ENCODE measurements at regions not wholly inside any gene's neighbourhood (a gene's known extent, or its start where the extent isn't known, plus 50 kb on each side); places are given as distances from the start of the nearest gene placed in this dataset.

DNA sequence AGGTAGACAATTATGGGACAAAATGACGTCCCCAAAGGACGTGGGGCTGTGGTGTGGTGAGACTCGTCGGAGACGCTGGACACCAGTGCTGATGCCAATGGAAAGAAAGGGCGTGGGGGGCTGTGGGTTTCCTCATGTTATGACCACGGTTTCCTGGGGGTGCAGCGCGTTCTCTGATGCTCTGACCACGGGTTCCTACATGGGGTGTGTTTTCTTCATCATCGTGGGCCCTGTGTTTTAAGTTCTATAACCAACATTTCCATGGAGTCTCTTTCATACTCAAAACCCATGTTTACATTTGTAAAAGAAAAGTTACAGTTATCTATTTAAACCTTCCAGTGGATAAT lies 141.6 kb downstream of the RTP5 start:
- DNase-seq (ENCODE audit: low spot score in 2 of 2): peak; percentile 55 to 69

DNA sequence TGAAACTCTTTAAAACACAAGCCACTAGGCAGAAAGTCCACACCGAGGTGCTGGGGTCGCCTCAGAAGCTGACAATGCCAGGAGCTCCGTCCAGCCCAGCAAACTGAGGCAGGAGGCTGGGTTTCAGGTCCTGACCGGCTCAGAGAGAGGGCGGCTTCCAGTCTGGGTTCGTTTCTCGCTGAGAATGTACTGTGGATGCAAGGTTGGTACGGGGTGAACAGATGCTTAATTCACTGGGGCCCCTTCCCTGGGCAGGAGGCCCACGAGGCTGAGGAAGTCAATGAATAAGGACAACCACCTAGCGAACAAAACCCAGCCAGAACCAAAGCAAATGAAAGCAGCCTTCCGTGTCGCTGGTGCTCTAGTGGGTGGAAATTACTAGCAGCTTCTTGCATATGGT lies 142.0 kb downstream of the RTP5 start:
- no peaks in the 10 kb centered on the region for H3K36me3 ChIP-seq
- no peaks in the 10 kb centered on the region for H3K27me3 ChIP-seq
- peak in 1 of 2 donors; percentile 67 for DNase-seq (ENCODE audit: low spot score in 2 of 2)
- no peak overlapping the region for H3K4me3 ChIP-seq
- H3K9me3 ChIP-seq: no peaks in the 10 kb centered on the region
- WGBS: 73% methylated on average over 12 of the region's 12 CpGs
- H3K27ac ChIP-seq: no peak overlapping the region
- TF ChIP-seq, protein P1, sequence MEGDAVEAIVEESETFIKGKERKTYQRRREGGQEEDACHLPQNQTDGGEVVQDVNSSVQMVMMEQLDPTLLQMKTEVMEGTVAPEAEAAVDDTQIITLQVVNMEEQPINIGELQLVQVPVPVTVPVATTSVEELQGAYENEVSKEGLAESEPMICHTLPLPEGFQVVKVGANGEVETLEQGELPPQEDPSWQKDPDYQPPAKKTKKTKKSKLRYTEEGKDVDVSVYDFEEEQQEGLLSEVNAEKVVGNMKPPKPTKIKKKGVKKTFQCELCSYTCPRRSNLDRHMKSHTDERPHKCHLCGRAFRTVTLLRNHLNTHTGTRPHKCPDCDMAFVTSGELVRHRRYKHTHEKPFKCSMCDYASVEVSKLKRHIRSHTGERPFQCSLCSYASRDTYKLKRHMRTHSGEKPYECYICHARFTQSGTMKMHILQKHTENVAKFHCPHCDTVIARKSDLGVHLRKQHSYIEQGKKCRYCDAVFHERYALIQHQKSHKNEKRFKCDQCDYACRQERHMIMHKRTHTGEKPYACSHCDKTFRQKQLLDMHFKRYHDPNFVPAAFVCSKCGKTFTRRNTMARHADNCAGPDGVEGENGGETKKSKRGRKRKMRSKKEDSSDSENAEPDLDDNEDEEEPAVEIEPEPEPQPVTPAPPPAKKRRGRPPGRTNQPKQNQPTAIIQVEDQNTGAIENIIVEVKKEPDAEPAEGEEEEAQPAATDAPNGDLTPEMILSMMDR (IDR thresholded peaks at IDR 0.05): no peak
- TF ChIP-seq POLR2A (IDR thresholded peaks at IDR 0.05) (no peak), POLR2AphosphoS5 (IDR thresholded peaks at IDR 0.05) (no peak), EP300 (IDR thresholded peaks at IDR 0.05) (no peak)
- H3K4me1 ChIP-seq: no peaks in the 10 kb centered on the region

More for the DNA sequence above, 141.6 kb downstream of the RTP5 start:
- Histone ChIP-seq H3K36me3 (no peaks in the 10 kb centered on the region), H3K9me3 (no peaks in the 10 kb centered on the region), H3K27ac (no peak overlapping the region), H3K4me1 (no peaks in the 10 kb centered on the region), H3K27me3 (no peaks in the 10 kb centered on the region), H3K4me3 (no peak overlapping the region)
- no peak for TF ChIP-seq EP300 (IDR thresholded peaks at IDR 0.05)
- TF ChIP-seq, protein P1 (IDR thresholded peaks at IDR 0.05): no peak
- no peak for TF ChIP-seq POLR2AphosphoS5 (IDR thresholded peaks at IDR 0.05)
- no peak for TF ChIP-seq POLR2A (IDR thresholded peaks at IDR 0.05)
- WGBS: 63% methylated on average over 11 of the region's 11 CpGs

DNA sequence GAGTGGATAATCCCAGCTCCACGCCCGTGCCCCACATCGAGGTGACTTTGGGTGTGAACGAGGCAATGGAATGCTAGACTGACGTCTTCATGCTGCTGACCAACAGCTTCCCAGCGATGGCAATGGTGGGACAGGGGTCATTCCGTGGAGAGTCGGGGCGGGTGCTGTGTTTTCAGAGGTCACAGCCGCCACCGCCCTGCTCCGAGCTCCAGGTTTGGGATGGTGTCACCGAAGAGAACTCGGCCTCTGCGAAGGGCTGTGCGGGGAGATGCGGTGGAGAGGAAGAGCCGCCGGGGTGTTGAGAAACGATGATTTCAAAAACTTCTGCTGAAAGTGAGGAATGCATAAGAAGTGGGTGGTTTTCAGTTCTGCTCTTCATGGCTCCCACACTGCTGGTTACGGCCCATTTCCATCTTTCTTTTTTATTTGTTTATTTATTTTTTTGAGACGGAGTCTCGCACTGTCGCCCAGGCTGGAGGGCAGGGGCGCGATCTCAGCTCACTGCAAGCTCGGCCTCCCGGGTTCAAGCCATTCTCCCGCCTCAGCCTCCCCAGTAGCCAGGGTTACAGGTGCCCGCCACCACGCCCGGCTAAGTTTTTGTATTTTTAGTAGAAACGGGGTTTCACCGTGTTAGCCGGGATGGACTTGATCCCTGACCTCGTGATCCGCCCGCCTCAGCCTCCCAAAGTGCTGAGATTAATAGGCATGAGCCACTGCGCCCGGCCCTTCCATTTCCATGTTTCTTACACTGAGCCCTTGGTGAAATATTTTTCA lies 142.6 kb downstream of the RTP5 start:
- H3K27ac ChIP-seq: no peak overlapping the region
- no peaks in the 10 kb centered on the region for H3K9me3 ChIP-seq
- H3K36me3 ChIP-seq: no peaks in the 10 kb centered on the region
- H3K4me1 ChIP-seq: no peaks in the 10 kb centered on the region
- 88% methylated on average over 40 of the region's 40 CpGs for WGBS
- TF ChIP-seq EP300 (IDR thresholded peaks at IDR 0.05) (no peak), POLR2A (IDR thresholded peaks at IDR 0.05) (no peak), POLR2AphosphoS5 (IDR thresholded peaks at IDR 0.05) (no peak)
- TF ChIP-seq, protein P1 (IDR thresholded peaks at IDR 0.05): no peak
- H3K27me3 ChIP-seq: no peaks in the 10 kb centered on the region
- no peak overlapping the region for H3K4me3 ChIP-seq
- DNase-seq (ENCODE audit: low spot score in 2 of 2): peak; percentile 59 to 60

DNA sequence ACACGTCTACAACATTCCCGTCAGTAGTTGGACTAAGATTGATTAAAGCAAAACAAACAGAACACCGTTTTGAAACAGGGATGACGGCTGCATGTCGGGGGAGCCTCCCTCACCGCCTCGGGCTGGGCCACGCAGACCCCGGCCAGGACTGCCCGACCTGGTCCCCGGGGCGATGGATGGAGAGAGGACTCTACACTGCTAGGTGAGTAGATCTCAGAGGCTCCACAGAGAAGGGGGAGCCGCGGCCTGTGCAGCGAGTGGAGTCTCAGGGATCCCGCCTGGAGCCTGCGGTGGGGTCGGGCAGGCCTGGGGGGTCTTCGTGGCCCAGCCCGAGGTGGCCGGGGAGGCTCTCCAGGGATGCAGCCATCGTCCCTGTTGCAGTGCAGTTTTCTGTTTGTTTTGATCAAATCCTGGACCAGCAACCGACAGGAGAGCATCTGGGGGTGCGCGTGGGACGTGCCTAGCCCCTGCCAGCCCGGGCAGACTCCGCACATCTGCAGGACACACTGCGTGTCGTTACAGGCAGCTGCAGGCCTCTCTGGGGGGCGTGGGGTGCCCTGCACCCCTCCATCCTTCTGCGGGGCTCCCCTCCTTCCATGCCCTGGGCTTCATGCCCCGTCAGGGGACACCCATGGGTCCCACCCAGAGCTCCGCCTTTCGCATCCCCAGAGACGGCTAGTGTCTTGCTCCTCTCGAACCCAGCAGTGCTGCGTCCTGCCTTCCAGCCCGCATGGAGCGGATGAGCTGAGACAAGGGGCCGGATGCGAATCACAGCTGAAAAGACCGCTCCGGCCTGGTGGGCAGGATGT lies 143.6 kb downstream of the RTP5 start:
- TF ChIP-seq POLR2AphosphoS5 (IDR thresholded peaks at IDR 0.05) (no peak), POLR2A (IDR thresholded peaks at IDR 0.05) (no peak), EP300 (IDR thresholded peaks at IDR 0.05) (no peak)
- TF ChIP-seq, protein P1 (IDR thresholded peaks at IDR 0.05): no peak
- Histone ChIP-seq H3K36me3 (no peaks in the 10 kb centered on the region), H3K27me3 (no peaks in the 10 kb centered on the region), H3K27ac (no peak overlapping the region), H3K9me3 (no peaks in the 10 kb centered on the region), H3K4me3 (no peak overlapping the region), H3K4me1 (no peaks in the 10 kb centered on the region)
- peak; percentile 51 to 65 for DNase-seq (ENCODE audit: low spot score in 2 of 2)
- 79% methylated on average over 44 of the region's 44 CpGs for WGBS

DNA sequence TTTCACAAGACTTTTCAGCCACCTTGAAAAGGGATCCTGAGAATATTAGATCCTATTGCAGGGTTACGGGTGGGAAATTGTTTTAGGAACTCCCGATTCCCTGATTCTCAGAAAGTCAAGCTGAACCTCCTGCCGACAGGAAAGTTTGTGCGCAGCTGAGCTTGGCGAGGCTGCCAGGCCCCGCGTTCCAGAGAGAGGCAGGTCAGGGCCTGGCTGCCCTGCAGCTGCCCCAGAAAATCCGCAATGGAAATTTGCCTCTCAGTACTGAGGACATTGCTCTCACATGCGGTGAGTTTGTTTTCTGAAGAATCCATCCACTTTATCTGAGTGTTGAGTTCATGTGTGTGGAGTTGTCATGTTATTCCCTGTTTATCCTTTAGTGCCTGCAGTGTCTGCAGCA lies 144.2 kb downstream of the RTP5 start:
- Histone ChIP-seq H3K27me3 (no peaks in the 10 kb centered on the region), H3K36me3 (no peaks in the 10 kb centered on the region), H3K9me3 (no peaks in the 10 kb centered on the region), H3K4me1 (no peaks in the 10 kb centered on the region), H3K4me3 (no peak overlapping the region), H3K27ac (no peak overlapping the region)
- peak in 1 of 2 donors; percentile 16 for DNase-seq (ENCODE audit: low spot score in 2 of 2)
- 57% methylated on average over 9 of the region's 9 CpGs for WGBS
- TF ChIP-seq, protein P1 (IDR thresholded peaks at IDR 0.05): no peak
- TF ChIP-seq POLR2AphosphoS5 (IDR thresholded peaks at IDR 0.05): no peak
- TF ChIP-seq EP300 (IDR thresholded peaks at IDR 0.05): no peak
- no peak for TF ChIP-seq POLR2A (IDR thresholded peaks at IDR 0.05)

Measured in suprapubic skin (tissue), 4 donors.